ENCODE measurements at regions not wholly inside any gene's neighbourhood (a gene's known extent, or its start where the extent isn't known, plus 50 kb on each side); places are given as distances from the start of the nearest gene placed in this dataset.

GRCh38 chr5:19322716-19323485, 665.1 kb downstream of the CDH18 start:
- no peaks in the 10 kb centered on the region for H3K27me3 ChIP-seq (ENCODE audit: control insufficient read depth in 2 of 2, insufficient read depth in 2 of 2, low read length in 2 of 2)
- TF ChIP-seq, protein P1, sequence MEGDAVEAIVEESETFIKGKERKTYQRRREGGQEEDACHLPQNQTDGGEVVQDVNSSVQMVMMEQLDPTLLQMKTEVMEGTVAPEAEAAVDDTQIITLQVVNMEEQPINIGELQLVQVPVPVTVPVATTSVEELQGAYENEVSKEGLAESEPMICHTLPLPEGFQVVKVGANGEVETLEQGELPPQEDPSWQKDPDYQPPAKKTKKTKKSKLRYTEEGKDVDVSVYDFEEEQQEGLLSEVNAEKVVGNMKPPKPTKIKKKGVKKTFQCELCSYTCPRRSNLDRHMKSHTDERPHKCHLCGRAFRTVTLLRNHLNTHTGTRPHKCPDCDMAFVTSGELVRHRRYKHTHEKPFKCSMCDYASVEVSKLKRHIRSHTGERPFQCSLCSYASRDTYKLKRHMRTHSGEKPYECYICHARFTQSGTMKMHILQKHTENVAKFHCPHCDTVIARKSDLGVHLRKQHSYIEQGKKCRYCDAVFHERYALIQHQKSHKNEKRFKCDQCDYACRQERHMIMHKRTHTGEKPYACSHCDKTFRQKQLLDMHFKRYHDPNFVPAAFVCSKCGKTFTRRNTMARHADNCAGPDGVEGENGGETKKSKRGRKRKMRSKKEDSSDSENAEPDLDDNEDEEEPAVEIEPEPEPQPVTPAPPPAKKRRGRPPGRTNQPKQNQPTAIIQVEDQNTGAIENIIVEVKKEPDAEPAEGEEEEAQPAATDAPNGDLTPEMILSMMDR (IDR thresholded peaks at IDR 0.05): no peak
- no peaks in the 10 kb centered on the region for H3K36me3 Mint-ChIP-seq
- no peaks in the 10 kb centered on the region for H3K4me1 ChIP-seq (ENCODE audit: control insufficient read depth in 1 of 2, insufficient read depth in 2 of 2, low read length in 2 of 2)
- peaks cover 0 to 2% (median 0%) of the 10 kb centered on the region in 3 donors for H3K27me3 Mint-ChIP-seq (ENCODE audit: low read depth in 3 of 3)
- H3K27ac ChIP-seq (ENCODE audit: low read depth in 1 of 2, low read length in 2 of 2): no peak overlapping the region
- H3K36me3 ChIP-seq (replicated peaks in 1 of 2; ENCODE audit: control insufficient read depth in 1 of 2, insufficient read depth in 2 of 2, low read length in 2 of 2): no peaks in the 10 kb centered on the region
- no peak overlapping the region for H3K27ac Mint-ChIP-seq
- no peak for DNase-seq
- no CpG with 5 or more reads among the region's 4 CpGs for WGBS (ENCODE audit: insufficient coverage)
- no peak overlapping the region for H3K4me3 ChIP-seq (replicated peaks in 1 of 3; ENCODE audit: low read depth in 2 of 3, low read length in 3 of 3)
- peaks cover 0 to 7% of the 10 kb centered on the region in 2 donors for H3K9me3 ChIP-seq (replicated peaks in 1 of 2; ENCODE audit: control insufficient read depth in 1 of 2, insufficient read depth in 1 of 2, low read length in 2 of 2)
- intact Hi-C loops (cut with micrococcal nuclease): no loop called here
- H4K20me1 ChIP-seq (ENCODE audit: insufficient read depth, low read length): no peaks in the 10 kb centered on the region
- no peaks in the 10 kb centered on the region for H3K79me2 ChIP-seq (ENCODE audit: insufficient read depth, low read length)
- H3K4me1 Mint-ChIP-seq: no peaks in the 10 kb centered on the region
- no peak overlapping the region for H3K4me3 Mint-ChIP-seq
- H3K9me3 Mint-ChIP-seq: peaks cover 0 to 11% (median 3%) of the 10 kb centered on the region in 7 donors
- H3K9ac ChIP-seq (ENCODE audit: insufficient read depth, low read length, poor library complexity, severe bottlenecking): no peak overlapping the region
- no peak overlapping the region for H2AFZ ChIP-seq (ENCODE audit: insufficient read depth, low read depth, low read length, poor library complexity, severe bottlenecking)
- H3K4me2 ChIP-seq (replicated peaks; ENCODE audit: extremely low read depth, low read length, poor library complexity, severe bottlenecking): no peak overlapping the region

- Histone ChIP-seq H3K4me3 (replicated peaks in 1 of 3; ENCODE audit: low read depth in 2 of 3, low read length in 3 of 3) (no peak overlapping the region), H3K27me3 (ENCODE audit: control insufficient read depth in 2 of 2, insufficient read depth in 2 of 2, low read length in 2 of 2) (no peaks in the 10 kb centered on the region), H3K27ac (ENCODE audit: low read depth in 1 of 2, low read length in 2 of 2) (no peak overlapping the region), H3K9ac (ENCODE audit: insufficient read depth, low read length, poor library complexity, severe bottlenecking) (no peak overlapping the region), H3K36me3 (replicated peaks in 1 of 2; ENCODE audit: control insufficient read depth in 1 of 2, insufficient read depth in 2 of 2, low read length in 2 of 2) (no peaks in the 10 kb centered on the region), H3K79me2 (ENCODE audit: insufficient read depth, low read length) (no peaks in the 10 kb centered on the region), H4K20me1 (ENCODE audit: insufficient read depth, low read length) (no peaks in the 10 kb centered on the region), H3K4me1 (ENCODE audit: control insufficient read depth in 1 of 2, insufficient read depth in 2 of 2, low read length in 2 of 2) (no peaks in the 10 kb centered on the region), H3K4me2 (replicated peaks; ENCODE audit: extremely low read depth, low read length, poor library complexity, severe bottlenecking) (no peak overlapping the region), H3K9me3 (replicated peaks in 1 of 2; ENCODE audit: control insufficient read depth in 1 of 2, insufficient read depth in 1 of 2, low read length in 2 of 2) (peaks cover 0 to 5% of the 10 kb centered on the region in 2 donors), H2AFZ (ENCODE audit: insufficient read depth, low read depth, low read length, poor library complexity, severe bottlenecking) (no peak overlapping the region)
- TF ChIP-seq, protein P1 (IDR thresholded peaks at IDR 0.05): no peak
- intact Hi-C loops (cut with micrococcal nuclease): no loop called here
- Mint-ChIP-seq H3K4me1 (no peaks in the 10 kb centered on the region), H3K27ac (no peak overlapping the region), H3K36me3 (no peaks in the 10 kb centered on the region), H3K9me3 (peaks cover 0 to 10% (median 6%) of the 10 kb centered on the region in 7 donors), H3K27me3 (ENCODE audit: low read depth in 3 of 3) (no peaks in the 10 kb centered on the region), H3K4me3 (no peak overlapping the region)
- DNase-seq: no peak
- 50% methylated on average over 2 of the region's 6 CpGs for WGBS (ENCODE audit: insufficient coverage)
Observed at GRCh38 chr5:19334278-19334677, 653.7 kb downstream of the CDH18 start.

All from CD14-positive monocyte (primary cell).